ENCODE measurements at regions not wholly inside any gene's neighbourhood (a gene's known extent, or its start where the extent isn't known, plus 50 kb on each side); places are given as distances from the start of the nearest gene placed in this dataset.
"Not testable (repeated sequence)": the region's sequence is repeated elsewhere in the genome, so short reads cannot be mapped to it uniquely, and the experiment has no call there.

DNA sequence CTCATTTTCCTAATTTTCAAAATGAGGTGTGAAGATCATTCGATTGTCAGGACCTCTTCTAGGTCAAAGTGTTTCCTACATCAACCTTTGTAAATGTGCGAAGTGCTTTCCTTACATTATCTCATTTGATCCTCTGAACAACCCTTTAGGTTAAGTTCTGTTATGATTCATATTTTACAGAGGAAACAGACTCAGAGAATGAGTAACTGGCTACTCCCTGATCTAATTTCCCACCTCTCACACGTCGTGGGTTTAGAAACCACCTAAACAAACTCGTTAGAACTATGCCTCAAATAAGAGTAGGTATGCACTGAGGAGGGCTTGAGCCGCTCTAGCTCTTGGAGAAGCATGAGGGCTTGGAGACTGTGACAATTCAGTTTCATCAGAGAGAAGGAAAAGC lies 148.6 kb downstream of the CD47 start:
- DNase-seq (ENCODE audit: low spot score): no peak

DNA sequence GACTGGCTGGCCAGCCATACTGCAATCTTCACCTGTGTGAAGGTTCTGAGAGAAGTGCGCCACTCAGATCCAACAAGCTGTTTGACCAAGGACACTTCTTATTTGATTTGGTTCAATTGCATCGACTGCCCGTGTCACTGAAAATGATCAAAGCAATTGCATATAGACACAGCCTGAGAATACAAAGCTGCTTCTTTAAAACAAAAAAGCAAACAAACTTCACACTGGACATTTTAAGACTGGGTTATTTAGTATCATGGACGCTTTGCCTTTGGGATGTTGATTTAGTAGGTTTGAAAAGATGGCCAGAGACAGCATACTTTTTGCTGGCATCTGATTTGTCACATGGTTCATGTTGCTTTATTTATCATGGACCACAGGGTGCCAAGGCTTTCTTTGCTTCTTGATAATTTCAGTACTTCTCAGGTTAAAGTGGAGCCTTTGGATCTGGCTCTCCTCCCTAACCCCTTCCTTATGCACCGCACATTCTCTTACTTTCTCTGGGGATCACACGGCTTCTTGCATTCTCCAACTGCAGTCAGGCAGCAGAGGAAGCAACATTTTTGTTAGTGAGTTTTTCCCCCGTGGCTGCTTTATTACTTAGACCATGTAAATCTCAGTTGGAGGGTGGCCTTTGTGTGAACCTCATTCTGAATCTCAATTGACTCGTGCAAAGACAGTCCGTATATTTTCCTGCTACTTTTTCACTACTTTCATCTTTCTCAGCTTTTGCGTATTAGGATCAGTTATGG lies 151.0 kb downstream of the CD47 start:
- no peak for DNase-seq (ENCODE audit: low spot score)

DNA sequence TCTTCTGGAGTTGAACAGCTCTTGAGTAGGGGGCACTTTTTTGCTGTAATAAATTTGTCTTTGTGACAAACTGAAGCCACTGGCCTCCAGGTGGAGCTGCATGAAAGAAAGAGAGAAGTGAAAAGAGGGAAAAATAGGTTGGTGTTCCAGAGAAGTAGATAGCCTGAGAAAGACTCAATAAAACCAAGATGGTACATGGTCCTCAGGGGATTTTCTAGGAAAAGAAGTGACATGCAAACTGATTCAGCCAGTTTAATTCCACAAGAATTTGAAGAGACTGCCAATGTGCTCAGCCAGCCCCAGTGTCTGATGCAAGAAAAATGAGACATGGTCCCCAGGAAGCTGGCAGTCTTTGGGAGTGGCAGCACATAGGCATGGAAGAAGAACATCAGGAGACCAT lies 152.7 kb downstream of the CD47 start:
- no peak for DNase-seq (ENCODE audit: low spot score)

DNA sequence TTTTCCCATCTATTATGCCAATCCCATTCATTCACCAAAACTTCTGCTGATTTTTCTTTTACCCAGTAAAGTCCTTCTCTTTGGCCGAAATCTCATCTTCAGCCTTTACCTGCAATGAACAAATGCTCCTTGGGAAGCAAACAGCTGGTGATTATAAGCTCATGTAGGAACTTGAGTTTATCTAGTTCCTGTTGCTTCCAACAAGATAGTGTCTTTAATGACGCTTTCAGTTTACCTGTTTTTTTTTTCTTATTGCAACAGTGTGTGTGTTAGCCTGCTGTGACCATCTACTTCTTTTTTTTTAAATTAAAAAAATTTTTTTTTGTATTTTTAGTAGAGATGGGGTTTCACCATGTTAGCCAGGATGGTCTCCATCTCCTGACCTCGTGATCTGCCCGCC lies 156.0 kb downstream of the CD47 start:
- DNase-seq (ENCODE audit: low spot score): no peak

DNA sequence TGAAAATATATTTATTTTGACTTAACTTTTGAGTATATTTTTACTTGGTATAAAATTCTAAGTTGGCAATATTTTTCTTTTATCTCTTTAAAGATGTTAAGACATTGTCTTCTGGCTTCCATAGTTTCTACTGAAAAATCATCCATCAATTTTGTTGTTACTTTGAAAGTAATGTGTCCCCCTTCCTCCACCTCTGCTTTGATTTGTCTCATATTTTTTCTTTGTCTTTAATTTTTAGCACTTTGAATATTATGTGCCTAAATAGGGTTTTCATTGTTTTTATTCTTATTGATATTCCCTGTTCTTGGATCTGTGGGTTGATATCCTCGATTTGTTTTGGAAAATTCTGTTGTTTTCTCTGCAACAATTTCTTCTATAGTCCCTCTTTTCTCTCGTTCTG lies 157.4 kb downstream of the CD47 start:
- no peak for DNase-seq (ENCODE audit: low spot score)

DNA sequence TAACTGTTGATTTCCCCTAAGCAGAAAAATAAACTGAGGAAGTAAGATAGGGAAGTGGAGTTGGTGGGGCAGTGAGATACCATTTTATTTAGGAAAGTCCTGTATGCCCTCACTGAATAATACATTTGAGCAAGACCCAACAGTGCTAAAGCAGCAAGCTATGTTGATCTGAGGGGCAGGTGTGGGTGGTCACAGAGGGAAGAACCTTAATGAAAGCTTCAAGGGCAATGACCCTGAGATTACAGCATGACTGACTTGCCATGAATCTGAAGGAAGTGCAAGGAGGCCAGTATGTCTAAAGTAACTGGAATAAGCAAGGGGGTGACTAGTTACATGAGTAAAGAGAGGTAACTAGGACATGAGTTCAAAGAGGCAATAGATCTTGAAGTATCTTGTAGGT lies 159.5 kb downstream of the CD47 start:
- DNase-seq (ENCODE audit: low spot score): no peak

DNA sequence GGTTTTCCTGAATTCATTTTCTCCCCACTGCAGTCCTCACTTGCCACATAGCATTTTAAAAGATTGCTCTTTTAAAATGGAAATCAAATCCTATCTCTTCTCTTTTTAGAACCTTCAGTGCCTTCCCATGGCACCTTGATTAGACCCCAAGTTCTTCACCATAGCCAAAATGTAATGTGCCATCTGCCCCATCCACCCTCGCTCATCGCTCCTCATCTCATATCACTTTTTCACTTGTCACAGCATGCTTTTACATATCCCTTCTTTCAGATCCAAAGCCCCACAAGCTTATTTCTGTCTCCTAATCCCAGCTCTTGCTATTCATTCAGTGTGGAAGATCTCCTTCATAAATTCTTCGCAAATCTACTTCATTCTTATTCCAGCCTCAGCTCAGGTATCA lies 161.7 kb downstream of the CD47 start:
- no peak for DNase-seq (ENCODE audit: low spot score)

DNA sequence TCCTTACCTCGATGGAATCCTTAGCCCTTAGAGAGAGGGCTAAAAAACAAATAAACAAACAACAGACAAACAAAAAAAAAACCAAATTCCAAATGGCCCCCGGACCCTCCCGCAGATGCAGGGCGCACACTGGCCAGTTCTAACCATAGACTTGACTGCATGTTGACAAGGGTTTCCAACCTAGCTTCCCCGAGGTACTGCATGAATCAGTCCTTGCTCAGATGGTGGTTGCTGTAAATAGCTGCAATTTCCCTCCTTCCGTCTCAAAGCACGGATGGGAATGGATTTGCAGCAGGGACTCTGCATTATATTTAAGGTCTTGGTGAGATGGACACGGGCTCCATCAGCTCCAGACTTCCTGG lies 162.8 kb downstream of the CD47 start:
- no peak for DNase-seq (ENCODE audit: low spot score)

DNA sequence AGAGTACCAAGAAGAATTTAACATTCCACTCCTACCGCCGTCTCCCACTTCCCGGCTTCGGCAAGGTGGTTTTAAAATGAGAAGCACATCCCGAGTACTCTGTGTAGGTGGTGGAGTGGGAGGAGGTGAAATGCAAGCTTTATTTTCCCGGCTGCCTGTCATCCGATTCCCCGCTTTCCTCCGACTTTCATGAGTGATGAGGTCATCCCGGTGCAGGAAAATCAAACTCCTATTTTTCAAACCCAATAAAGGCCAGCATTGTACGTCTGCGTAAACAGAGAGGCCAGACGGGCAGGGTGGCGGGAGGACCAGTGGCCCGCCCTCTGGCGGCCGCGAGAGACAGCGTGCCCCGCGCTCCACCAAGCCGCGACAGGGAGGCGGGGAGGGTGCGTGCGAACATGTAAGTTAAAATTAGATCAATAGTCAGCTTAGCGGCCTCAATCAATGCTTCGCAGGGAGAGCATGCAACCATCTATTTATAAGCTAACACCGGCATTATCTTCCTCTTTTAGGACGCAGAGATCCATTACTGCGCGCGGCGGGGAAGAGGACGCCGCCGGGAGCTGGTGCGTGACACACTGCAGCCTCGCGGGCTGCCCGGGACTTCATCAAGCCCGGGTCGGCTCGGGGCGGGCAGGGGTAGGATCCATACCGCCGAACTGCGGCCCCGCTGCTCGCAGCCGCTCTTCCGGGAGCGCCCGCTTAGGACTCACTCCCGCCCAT lies 163.3 kb downstream of the CD47 start:
- DNase-seq (ENCODE audit: low spot score): peak; percentile 75

DNA sequence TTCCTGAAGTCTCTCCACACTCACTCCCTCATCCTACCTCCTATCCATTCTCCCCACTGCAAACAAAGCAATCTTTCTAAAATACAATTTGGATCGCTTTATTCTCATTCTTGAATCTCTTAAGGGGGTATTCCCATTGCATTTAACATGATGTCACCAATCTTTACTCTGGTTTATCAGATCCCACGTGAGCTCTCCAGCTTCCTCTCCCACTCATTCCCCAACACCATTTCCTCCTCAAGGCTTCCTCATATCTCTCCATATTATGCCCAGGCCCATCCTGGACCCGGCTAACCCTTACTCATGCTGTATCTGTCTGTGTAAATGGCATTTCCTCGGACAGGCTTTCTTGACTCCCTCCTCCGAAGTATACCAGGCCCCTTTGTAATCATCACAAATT lies 165.0 kb downstream of the CD47 start:
- no peak for DNase-seq (ENCODE audit: low spot score)

DNA sequence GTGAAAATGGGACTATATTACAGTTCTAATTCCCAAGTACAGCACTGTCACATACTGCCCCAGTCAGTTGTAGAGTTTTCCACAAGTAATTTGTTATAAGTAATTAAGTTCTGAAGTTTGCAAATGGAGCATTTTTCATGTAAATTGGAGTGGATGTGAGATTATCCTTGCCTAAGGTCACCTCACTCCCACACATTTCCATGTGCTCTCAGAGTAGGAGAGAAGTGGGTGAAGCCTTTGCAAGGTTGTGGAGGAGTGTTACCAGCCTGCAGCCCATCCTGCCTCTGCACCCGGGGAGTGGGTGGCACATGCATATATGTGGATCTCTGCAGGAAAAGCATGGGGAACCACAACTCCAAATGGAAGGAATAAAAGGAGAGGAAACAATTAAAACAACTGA lies 169.8 kb downstream of the CD47 start:
- no peak for DNase-seq (ENCODE audit: low spot score)

DNA sequence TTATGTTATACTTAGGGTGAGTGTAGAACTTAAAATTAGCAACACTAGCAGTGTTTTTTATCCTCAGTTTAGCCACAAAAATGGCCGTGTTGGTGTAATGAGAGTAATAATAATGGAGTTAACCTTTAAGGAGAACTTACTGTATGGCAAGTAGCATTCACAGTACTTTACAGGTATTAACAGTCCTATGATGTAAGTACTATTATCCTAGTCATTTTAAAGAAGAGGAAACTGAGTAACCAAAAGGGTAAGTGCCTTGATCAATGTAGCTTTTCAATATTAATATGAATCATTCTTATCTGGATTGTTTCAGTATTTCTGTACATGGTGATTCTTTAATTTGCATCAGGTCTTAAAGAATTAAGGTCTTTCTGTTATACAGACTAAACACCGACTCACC lies 170.3 kb downstream of the CD47 start:
- DNase-seq (ENCODE audit: low spot score): no peak

DNA sequence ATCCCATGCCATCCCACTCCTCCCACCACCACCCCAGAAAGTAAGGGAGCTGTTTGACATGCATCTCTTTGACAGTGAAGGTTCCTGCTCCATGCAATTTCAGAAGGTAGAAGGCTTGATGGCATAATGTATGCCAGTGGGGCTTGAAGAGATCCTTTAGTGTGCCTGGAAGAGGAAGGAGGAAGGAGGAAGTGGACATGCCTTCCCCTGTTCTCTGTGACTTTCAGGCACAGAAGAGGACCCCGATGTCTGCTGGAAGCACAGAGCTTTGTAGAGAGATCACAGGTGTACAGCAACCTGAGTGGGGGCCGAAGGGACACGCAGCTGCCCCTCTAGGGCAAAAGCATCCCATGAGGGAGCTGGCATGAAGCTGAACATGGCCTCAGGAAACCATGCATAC lies 171.6 kb downstream of the CD47 start:
- no peak for DNase-seq (ENCODE audit: low spot score)

DNA sequence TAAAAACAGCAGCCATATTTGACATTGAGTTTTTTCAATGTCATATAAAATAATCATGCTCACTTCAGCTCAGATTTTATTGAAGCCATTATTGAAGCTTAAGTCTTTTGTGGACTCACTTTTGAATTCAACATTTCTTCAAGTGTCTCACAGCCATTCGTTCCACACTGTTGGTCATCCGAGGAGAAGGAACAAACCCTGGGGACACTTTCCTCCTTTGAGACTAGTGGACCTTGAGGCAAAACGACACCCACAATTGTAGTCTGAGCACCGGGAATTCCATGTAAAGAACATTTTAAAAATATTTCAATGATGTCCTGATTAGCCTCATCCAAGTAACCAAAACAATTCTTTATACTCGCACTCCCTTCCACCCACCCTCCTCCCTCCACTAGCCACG lies 174.7 kb downstream of the CD47 start:
- no peak for DNase-seq (ENCODE audit: low spot score)

DNA sequence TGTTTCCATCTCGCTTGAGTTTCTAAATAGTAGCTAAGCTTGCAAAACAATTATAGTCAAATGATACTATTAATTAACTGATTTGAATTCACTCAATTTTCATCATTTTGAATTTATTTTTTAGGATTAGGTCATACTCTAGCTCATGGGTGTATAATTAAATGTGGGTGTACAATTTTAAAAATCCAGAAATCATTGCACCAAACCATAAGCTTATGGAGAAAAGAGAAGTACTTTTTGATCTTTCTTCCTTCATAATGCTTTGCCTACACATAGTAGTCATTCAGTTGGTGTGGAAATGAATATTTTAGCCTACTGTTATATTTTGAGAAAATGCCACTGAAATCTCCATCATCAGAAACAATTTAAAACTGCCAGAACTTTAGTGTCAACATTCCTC lies 175.1 kb downstream of the CD47 start:
- no peak for DNase-seq (ENCODE audit: low spot score)

DNA sequence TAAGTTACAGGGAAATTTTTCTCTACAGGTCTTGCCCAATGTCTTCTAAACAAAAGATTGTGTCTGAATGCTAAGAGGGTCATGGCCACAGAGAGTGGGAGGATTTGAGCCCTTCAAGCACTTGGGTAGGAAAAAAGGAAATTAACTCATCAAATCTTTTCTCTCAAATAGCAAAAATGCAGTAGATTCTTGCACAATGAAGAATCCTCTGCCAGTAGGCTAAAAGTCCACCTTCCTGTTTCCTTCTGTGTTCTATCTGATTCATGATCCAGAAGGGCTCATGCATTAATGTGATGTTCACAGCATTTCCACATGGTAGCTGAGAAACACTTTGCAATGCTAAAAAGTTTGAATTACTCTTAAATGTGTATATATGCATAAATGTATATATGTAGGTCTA lies 177.1 kb downstream of the CD47 start:
- no peak for DNase-seq (ENCODE audit: low spot score)

DNA sequence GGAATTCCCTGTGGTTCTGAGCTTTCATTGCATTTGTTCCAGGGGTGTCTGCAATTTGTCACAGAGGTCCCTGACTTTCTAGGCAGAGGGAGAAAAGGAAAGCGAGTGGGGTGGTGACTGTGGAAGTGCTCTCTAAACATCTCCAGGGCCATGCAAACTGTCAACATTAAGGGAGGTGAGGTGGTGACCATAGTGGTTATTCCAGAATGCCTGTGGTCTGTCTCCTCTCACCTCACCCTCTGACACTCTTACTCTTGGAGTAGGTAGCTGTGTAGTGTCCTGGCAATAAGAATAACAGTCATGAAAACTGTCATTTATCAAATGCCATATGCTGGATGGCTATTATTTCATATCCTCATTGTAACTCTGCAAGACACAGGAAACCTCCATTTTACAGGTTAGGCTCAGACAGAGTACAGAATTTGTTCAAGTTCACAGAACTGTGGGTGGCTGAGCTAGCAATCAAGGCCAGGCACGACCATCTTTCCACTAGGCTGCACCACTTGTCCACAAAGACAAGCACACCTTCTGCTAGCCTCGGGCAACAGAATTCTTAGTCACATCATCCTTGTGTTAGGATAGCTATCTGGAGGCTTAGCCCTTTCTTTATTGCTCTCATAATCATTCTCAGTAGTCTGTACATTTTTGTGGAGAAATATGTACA lies 179.4 kb downstream of the CD47 start:
- DNase-seq (ENCODE audit: low spot score): no peak

DNA sequence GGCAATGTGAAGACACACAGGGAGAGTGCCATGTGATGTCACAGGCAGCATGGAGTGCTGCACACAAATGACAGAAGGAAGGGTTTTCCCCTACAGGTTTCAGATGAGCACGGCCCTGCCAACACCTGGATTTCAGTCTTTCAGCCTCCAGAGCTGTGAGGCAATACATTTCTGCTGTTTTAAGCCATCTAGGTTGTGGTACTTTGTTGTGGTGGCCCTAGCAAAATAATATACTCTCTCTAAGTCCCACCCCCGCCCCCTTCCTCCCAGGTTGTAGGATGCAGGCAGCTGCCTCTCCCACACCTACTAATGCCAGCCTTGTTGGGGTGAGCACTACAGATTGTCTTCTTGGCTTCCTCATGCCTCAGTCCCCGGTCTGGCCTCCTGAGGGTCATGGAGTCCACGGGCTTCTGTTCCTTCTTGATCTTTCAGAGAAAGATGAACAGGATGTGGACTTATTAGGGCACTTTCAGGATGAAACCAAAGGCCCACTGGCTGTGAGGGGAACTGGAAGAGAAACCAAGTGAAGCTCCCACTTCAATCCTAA lies 180.0 kb downstream of the CD47 start:
- no peak for DNase-seq (ENCODE audit: low spot score)

DNA sequence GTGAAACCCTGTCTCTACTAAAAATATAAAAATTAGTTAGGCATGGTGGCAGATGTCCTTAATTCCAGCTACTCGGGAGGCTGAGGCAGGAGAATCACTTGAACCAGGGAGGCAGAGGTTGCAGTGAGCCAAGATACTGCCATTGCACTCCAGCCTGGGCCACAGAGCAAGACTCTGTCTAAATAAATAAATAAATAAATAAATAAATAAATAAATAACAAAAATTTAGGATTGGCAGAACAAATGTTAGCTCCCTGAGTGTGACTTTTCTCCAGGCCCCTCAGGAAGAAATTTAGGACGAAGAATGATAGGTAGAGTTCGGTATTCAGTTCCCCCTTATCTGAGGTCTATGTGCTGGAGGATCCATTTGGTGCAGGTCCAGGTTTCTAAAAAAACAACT lies 181.2 kb downstream of the CD47 start:
- not testable (repeated sequence) for DNase-seq (ENCODE audit: low spot score)

DNA sequence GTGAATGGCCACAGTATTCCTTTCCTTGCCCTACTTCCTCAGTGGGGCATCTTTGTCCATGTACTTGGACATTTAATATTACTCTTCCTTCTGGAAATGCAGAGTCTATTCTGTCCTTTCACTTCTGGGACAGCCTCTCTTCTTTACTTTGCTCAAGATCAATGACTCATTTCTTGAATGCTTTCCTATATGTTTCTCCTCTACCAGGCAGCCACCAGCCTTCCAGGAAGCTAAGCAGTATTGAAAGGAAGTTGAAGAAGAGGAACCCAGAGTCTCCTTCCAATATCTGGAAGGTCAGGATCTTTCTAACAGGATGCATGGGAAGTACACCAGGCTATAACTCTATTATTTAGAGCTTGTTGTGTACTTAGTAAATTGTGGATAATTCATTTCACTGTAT lies 182.8 kb downstream of the CD47 start:
- no peak for DNase-seq (ENCODE audit: low spot score)

DNA sequence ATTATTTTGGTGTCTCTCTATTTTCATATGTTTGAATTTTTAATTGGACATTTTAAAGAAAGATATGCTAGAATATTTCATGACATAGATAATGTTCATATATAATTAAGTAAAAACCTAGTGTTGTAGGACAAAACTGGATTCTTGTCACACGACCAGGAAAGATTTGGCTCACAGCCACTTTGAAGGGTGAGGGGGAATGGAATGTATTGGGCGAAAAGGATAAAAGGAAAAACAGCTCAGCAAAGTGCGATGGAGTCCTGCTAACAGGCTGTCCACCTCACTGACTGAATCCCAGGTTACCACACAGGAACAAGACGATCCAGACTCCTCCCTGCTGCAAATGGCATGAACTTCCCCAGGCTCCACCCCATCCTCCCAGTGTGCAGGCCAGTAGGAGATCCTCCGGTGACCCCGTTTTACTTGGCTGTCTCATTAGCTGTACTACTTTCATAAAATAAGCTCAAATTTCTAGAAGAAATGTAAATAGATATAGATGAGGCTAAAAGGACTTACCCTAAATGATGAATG lies 186.2 kb downstream of the CD47 start:
- DNase-seq (ENCODE audit: low spot score): no peak

DNA sequence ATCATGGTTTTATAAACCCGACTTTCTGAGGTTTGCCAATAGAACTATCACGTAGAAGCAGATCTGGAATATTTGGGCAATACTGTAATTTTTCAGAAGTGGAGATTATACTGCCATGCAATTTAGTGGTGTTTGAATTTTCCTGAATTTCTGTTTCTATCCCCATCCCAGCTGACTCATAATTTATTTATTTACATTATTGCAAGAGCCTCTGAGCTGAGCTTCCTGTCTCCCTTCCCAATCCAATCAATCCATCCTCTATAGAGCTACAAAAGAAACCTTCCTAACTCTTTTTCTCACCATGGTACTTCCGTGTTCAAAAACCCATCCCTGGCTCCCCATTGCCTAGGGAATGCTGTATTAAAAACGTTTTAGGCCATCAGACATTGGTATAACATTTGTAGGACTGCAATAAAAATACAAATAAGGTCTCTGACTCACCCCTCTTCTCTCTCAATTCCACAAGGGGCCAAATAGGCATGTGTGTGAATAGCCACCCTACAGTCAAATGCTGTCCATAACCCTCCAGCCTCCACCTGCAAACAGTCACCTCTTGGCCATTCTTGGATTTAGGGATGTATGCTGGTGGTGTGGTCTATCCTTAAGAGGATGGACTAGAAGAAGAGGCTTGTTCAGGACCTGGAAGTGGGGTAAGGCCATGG lies 190.7 kb downstream of the CD47 start:
- DNase-seq (ENCODE audit: low spot score): no peak

Measured in germinal center (tissue), 1 donor.